ENCODE measurements at regions not wholly inside any gene's neighbourhood (a gene's known extent, or its start where the extent isn't known, plus 50 kb on each side); places are given as distances from the start of the nearest gene placed in this dataset.

GRCh38 chr9:3007326-3007725, 163.4 kb upstream of the PUM3 start:
- H3K4me1 Mint-ChIP-seq (ENCODE audit: unreplicated experiment) = peaks cover 13% of the 10 kb centered on the region
- H3K27me3 Mint-ChIP-seq (ENCODE audit: unreplicated experiment) = peaks cover 2% of the 10 kb centered on the region
- no peak for TF ChIP-seq CTCF (IDR thresholded peaks at IDR 0.05; ENCODE audit: unreplicated experiment)
- H3K9me3 Mint-ChIP-seq (ENCODE audit: unreplicated experiment) = no peaks in the 10 kb centered on the region
- no peaks in the 10 kb centered on the region for H3K36me3 Mint-ChIP-seq (ENCODE audit: low read depth, unreplicated experiment)
- no peak overlapping the region for H3K27ac Mint-ChIP-seq (ENCODE audit: unreplicated experiment)
- H3K4me3 Mint-ChIP-seq (ENCODE audit: unreplicated experiment) = no peak overlapping the region
- no peak for DNase-seq (ENCODE audit: low spot score)

GRCh38 chr9:3006851-3007250, 163.0 kb upstream of the PUM3 start:
- Mint-ChIP-seq H3K27me3 (ENCODE audit: unreplicated experiment) (peaks cover 2% of the 10 kb centered on the region), H3K36me3 (ENCODE audit: low read depth, unreplicated experiment) (no peaks in the 10 kb centered on the region), H3K9me3 (ENCODE audit: unreplicated experiment) (no peaks in the 10 kb centered on the region), H3K27ac (ENCODE audit: unreplicated experiment) (no peak overlapping the region), H3K4me3 (ENCODE audit: unreplicated experiment) (no peak overlapping the region), H3K4me1 (ENCODE audit: unreplicated experiment) (peaks cover 13% of the 10 kb centered on the region)
- no peak for TF ChIP-seq CTCF (IDR thresholded peaks at IDR 0.05; ENCODE audit: unreplicated experiment)
- no peak for DNase-seq (ENCODE audit: low spot score)

- DNase-seq (ENCODE audit: low spot score) = no peak
- no peak overlapping the region for H3K27ac Mint-ChIP-seq (ENCODE audit: unreplicated experiment)
- no peaks in the 10 kb centered on the region for H3K9me3 Mint-ChIP-seq (ENCODE audit: unreplicated experiment)
- TF ChIP-seq CTCF (IDR thresholded peaks at IDR 0.05; ENCODE audit: unreplicated experiment) = no peak
- peaks cover 5% of the 10 kb centered on the region for H3K4me1 Mint-ChIP-seq (ENCODE audit: unreplicated experiment)
- H3K4me3 Mint-ChIP-seq (ENCODE audit: unreplicated experiment) = no peak overlapping the region
- H3K27me3 Mint-ChIP-seq (ENCODE audit: unreplicated experiment) = peaks cover 4% of the 10 kb centered on the region
- H3K36me3 Mint-ChIP-seq (ENCODE audit: low read depth, unreplicated experiment) = no peaks in the 10 kb centered on the region
Measured at GRCh38 chr9:3004572-3004971, 160.7 kb upstream of the PUM3 start.

- TF ChIP-seq CTCF (IDR thresholded peaks at IDR 0.05; ENCODE audit: unreplicated experiment) = no peak
- DNase-seq (ENCODE audit: low spot score) = no peak
- Mint-ChIP-seq H3K9me3 (ENCODE audit: unreplicated experiment) (no peaks in the 10 kb centered on the region), H3K4me3 (ENCODE audit: unreplicated experiment) (no peak overlapping the region), H3K27me3 (ENCODE audit: unreplicated experiment) (peaks cover 2% of the 10 kb centered on the region), H3K36me3 (ENCODE audit: low read depth, unreplicated experiment) (no peaks in the 10 kb centered on the region), H3K27ac (ENCODE audit: unreplicated experiment) (no peak overlapping the region), H3K4me1 (ENCODE audit: unreplicated experiment) (no peaks in the 10 kb centered on the region)
Measured at GRCh38 chr9:3001311-3001710, 157.4 kb upstream of the PUM3 start.

- Mint-ChIP-seq H3K4me1 (ENCODE audit: unreplicated experiment) (no peaks in the 10 kb centered on the region), H3K36me3 (ENCODE audit: low read depth, unreplicated experiment) (no peaks in the 10 kb centered on the region), H3K27me3 (ENCODE audit: unreplicated experiment) (peaks cover 3% of the 10 kb centered on the region), H3K4me3 (ENCODE audit: unreplicated experiment) (no peak overlapping the region), H3K9me3 (ENCODE audit: unreplicated experiment) (no peaks in the 10 kb centered on the region), H3K27ac (ENCODE audit: unreplicated experiment) (no peak overlapping the region)
- no peak for TF ChIP-seq CTCF (IDR thresholded peaks at IDR 0.05; ENCODE audit: unreplicated experiment)
- no peak for DNase-seq (ENCODE audit: low spot score)
Measured at GRCh38 chr9:2992427-2992826, 148.5 kb upstream of the PUM3 start.

All from endothelial cell (in vitro differentiated cells).